OCI-LY3 (cell line): ENCODE measurements at regions not wholly inside any gene's neighbourhood (a gene's known extent, or its start where the extent isn't known, plus 50 kb on each side); places are given as distances from the start of the nearest gene placed in this dataset.

Experiments
- EZH2phosphoT487 ChIP-seq: fragments of 200-600 bp; shearing (Covaris generic); IDR thresholded peaks from 2 replicates; pipeline ENCODE4 v1.6.1; 2018; ENCODE audit warnings: antibody characterized with exemption, mixed run types, low read depth
- TF ChIP-seq, protein P1 (sequence below): fragments of 200-600, 300-600 bp; sonication (generic); IDR thresholded peaks from 2 replicates; pipeline ENCODE4 v1.5.1; 2014; ENCODE audit warnings: antibody characterized with exemption, low read length, low read depth

GRCh38 chr3:171979081-171979480 is 60.3 kb upstream of the FNDC3B start:
- TF ChIP-seq, protein P1, sequence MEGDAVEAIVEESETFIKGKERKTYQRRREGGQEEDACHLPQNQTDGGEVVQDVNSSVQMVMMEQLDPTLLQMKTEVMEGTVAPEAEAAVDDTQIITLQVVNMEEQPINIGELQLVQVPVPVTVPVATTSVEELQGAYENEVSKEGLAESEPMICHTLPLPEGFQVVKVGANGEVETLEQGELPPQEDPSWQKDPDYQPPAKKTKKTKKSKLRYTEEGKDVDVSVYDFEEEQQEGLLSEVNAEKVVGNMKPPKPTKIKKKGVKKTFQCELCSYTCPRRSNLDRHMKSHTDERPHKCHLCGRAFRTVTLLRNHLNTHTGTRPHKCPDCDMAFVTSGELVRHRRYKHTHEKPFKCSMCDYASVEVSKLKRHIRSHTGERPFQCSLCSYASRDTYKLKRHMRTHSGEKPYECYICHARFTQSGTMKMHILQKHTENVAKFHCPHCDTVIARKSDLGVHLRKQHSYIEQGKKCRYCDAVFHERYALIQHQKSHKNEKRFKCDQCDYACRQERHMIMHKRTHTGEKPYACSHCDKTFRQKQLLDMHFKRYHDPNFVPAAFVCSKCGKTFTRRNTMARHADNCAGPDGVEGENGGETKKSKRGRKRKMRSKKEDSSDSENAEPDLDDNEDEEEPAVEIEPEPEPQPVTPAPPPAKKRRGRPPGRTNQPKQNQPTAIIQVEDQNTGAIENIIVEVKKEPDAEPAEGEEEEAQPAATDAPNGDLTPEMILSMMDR = no peak
- no peak for TF ChIP-seq EZH2phosphoT487
